NCI-H69 (cell line): ENCODE measurements at regions not wholly inside any gene's neighbourhood (a gene's known extent, or its start where the extent isn't known, plus 50 kb on each side); places are given as distances from the start of the nearest gene placed in this dataset.

Experiments
- DNase-seq: peaks from one replicate; lab custom pipeline; 2025; lab: John Stamatoyannopoulos, UW

DNA sequence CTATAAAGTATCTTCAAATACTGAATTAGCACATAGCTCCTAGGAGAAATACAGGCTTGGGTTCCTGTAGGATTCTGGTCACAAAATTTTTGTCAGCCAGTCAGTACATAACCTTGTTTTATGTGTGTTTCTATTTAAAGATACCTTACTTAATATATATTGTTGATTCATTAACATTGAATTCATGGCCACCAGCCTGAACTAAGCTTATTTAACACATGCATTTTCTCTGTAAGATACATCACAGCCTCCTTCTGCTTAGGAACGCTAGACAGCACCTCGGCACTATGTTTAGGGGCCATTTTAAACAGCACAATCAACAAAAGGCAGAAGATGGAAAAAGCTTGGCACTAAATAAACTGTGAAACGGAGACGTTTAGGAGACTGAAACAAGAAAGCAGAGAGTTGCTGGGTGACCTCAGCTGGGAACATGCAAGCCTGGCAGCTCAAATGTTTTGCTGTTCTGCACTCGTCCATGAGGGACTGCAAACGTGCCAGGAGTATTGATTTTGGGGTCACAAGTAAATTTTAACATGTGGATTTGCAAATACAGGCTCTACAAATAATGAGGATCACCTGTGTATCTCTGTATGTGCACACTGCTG, 432.2 kb upstream of the TPM1 start:
- DNase-seq: no peak

GRCh38 chr15:62611002-62611401, 431.5 kb upstream of the TPM1 start:
- DNase-seq: no peak

DNA sequence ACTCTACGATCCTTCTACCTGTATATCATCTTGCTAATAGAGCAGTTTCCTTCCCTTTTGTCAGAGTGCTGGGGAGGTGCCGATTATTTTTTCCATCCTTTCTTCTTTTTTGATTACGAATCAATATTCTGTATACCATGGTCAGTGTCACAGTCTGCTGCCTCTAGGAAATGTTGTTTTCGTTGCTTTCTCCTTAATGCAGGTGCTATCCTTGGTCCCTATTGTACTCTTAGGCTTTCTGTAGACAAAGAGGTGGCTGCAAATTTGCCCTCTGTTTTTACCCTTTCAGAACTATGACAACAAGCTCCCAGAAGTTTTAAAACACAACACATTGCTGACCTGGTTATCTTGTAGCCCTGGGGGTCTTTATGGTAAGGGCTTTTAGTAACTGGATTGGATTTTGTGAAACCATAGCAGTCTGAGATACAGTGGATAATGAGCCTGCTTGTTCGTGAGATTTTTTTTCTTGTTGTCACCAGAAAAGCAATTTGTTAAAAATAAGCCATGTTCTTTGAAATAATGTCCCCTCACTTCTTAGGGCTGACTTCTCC, 430.3 kb upstream of the TPM1 start:
- no peak for DNase-seq

DNA sequence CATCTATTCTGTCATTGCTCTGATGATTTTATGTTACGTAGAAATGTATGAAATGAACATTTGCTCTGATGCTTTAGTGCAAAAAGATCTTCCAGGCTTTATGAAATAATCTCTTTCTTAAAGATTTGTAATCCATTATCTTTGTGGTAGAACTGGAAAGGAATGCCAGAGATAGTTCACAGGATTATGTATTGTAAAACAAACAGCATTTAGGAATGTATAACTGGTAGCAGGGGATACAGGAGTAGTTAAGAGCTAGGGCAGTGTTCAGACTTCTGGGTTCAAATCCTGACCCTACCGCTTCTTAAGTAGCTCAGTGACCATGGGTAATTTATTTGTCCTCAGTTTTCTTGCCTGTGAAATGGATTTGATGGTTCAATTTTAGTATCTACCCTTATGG, 429.8 kb upstream of the TPM1 start:
- no peak for DNase-seq

DNA sequence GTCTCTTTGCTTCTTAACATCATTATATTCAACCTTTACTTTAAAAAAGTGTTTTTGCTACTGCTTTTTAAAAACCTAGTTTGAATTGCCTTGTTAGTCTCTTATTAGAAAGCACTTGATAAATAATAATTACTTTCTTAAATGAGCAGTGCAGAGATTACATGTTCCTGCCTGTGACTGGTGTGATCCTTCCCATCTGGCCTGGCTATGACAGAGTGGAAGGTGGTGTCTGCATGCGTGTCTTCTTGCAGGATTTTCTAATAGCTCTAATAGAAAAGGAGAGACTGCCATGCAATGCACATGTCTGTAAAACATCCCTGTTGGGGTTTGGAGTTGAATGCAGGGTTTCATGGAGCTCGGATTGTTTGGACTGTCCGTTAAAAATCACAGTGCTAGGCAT, 425.8 kb upstream of the TPM1 start:
- DNase-seq: no peak

DNA sequence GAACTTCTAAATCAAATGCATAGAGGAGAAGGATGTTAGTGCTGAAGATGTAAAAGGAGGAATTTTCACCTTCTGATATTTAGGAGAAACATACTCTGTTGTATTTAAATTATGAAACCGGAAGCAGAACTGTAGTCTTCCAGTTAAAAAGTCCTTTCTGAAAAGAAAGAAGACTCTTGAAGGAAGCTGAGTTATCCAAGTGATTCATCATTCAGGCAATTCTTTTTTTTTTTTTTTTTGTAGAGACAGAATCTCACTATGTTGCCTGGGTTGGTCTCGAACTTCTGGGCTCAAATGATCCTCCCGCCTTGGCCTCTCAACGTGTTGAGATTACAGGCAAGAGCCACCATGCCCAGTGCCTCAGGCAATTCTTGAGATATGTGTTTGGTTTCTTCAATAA, 424.8 kb upstream of the TPM1 start:
- DNase-seq: no peak

GRCh38 chr15:62618432-62618831, 424.1 kb upstream of the TPM1 start:
- no peak for DNase-seq

DNA sequence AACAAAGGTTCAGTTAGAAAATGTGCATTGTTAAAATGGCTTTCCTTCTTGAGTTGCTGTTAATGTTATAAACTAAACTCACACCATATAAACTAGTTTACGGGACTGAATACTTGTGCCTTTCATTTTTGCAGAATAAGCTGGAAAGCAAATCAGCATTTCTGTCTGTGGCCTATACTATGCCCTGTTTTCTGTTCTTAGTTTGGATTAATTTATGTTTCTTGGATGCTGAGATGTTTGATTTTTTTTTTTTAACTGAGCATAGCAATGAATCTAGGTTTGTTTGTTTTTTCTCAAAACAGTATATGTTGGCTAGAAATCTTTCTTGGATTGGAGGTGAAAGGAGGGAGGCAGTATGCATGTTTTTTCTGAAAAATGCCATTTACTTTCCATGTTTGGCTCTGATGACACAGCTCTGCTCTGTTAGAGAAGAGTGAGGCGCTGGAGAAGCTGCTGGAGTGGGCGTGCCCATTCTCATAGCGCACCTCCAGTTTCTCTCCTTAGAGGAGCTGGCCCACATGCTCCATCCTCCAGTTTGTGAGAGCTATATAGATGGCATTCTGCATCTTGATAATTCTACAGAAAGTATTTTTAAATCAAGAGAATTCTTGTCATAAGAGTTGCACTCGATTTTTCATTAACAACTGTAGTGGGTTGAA, 423.6 kb upstream of the TPM1 start:
- DNase-seq: no peak

GRCh38 chr15:62619526-62619925, 423.0 kb upstream of the TPM1 start:
- DNase-seq: no peak

GRCh38 chr15:62622775-62623174, 419.8 kb upstream of the TPM1 start:
- no peak for DNase-seq

GRCh38 chr15:62624547-62625378, 417.8 kb upstream of the TPM1 start:
- DNase-seq: no peak

DNA sequence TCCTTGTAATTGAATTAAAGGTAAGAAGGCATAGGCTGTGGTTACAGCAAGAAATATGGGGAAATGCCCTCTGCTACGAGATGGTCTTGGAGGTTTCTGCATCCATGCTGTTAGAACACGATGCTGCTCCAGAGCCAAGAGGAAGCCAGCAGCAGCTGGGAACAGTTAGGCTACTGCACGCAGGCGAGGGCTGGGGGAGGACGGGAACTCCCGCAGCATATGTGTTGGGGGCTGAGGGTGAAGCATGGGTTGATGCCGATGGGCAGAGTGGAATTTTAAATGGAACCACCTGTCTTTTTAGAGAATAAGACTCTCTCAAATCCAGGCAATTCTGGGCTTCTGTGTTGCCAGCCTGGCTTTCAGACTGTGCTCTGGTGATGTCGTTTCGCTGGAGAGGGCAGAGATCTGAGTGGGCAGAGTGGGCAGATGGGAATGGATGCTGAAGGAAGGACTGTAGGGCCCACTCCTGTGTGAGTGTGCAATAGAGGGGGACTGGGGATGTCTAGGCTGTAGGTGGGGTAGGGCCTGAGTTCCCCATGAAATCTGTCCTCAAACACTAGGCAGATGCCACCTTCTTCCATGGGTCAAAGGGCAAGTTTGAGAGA, 417.0 kb upstream of the TPM1 start:
- DNase-seq: no peak

GRCh38 chr15:62626903-62627302, 415.6 kb upstream of the TPM1 start:
- no peak for DNase-seq

GRCh38 chr15:62631076-62631724, 411.3 kb upstream of the TPM1 start:
- no peak for DNase-seq

DNA sequence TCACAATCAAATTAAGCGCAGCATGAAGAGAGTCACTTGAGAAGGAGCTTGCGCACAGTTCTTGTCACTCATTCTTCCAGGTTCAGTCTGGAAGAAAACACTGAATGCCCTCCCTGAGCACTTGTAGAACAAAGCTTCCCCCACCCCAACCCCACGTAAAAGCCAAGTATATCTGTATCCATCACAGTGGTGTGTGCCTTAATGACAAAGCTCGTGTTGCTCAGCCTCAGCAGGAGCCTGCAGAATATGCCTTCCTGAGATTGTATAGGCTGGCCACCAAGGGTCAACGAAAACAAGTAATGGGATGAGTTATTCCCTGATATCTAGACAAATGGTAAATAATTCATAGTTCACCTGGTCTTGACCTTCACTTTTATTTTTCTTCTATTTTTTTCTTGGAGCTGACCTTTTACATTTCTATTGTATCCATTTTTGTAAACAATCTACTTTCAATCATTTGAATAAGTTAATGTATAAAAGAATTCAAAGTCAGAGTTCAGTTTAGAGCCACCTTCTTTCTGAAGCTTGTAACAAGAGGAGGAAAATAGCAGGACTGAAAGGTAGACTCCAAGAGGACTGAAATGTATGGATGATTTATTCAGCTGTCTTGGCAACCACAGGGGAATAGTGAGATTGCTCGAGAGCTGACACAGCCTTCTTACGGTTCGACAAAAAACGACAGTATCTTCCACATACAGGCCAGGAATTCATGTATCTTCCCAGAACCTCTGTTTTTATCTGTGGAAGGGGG, 405.5 kb upstream of the TPM1 start:
- peak; percentile 6 for DNase-seq

DNA sequence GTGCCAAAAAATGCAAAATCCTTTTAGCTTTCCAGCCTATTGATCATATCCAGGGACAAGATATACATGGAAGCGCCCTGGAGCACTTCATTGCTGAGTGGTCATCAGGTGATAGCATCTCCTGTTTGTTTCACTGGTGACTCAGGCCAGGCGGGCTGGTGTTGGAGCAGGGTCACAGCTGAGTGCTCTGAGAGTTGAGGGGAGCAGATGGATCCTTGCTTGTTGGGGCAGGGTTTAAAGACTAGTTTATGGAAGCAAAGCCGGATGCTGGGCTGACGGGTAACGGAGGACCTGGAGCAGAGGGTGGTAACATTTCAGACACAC, 405.0 kb upstream of the TPM1 start:
- DNase-seq: no peak

DNA sequence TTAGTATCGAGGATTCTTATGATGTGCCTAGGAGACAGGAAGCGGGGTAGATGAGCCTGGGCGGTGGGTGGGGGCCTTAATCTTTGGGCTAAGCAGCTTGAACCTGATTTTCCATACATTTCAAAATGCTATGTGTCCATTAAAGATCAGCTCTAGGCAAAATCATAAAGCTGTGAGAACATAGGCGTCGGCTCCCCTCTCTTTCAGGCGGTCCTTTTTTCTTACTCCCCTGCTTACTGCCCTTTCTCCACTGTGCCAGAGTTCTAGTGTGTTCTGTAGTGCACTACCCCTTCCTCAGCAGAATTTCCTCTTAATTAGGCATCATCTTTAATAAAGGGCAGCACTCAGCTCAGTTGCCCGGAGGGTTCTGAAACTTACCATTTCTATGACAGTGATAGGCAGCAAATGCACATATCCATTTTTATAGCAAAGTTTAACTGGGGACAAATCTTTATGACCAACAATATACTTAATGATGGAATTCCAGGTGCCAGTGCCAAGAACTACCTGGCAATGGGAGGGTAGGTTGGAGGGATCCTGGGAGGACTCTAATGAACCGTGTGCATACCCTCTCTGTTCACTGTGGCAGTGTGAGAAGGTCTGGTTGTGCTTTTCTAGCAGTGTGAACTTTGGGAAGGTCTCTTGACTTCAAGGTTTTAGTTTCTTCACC, 404.5 kb upstream of the TPM1 start:
- DNase-seq: no peak

- no peak for DNase-seq
Observed at GRCh38 chr15:62639432-62639831, 403.1 kb upstream of the TPM1 start.

GRCh38 chr15:62639906-62640605, 402.5 kb upstream of the TPM1 start:
- DNase-seq: no peak

- DNase-seq: no peak
Observed at GRCh38 chr15:62641825-62642224, 400.7 kb upstream of the TPM1 start.
